ENCODE measurements at regions not wholly inside any gene's neighbourhood (a gene's known extent, or its start where the extent isn't known, plus 50 kb on each side); places are given as distances from the start of the nearest gene placed in this dataset.

DNA sequence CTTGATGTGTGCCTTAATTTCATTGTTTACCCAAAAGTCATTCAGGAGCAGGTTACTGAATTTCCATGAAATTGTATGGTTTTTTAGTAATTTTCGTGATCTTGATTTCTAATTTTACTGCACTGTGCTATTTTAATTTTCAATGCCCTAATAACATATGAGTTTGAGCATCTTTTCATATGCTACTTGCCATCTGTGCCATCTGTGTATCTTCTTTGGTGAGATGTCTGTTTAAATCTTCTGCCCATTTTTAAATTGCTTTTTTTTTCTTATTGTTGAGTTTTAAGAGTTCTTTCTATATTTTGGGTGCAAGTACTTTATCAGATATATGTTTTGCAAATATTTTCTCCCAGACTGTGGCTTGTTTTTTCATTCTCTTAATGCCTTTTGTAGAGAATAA, 165.9 kb downstream of the ST6GAL2 start:
- DNase-seq = no peak

GRCh38 chr2:106724301-106724794, 161.6 kb downstream of the ST6GAL2 start:
- no peak for DNase-seq

DNA sequence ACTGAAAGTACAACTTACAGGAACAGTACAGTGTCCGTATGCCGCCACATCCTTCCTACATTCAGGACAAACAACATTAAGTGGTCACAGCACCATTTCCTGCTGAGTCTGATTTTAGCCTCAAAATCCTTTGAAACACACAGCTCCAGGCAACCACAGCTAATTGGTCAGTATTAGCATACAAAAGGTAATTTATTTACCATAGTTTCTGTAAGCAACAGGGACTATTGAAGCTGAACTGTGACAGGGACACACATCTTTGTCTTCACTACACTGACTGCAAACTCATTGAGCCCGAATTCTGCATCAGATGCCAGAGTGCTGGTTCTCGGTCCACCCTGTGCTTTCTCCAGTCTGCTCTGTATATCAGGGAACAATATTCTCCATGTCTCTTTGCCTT, 151.8 kb downstream of the ST6GAL2 start:
- DNase-seq = no peak

DNA sequence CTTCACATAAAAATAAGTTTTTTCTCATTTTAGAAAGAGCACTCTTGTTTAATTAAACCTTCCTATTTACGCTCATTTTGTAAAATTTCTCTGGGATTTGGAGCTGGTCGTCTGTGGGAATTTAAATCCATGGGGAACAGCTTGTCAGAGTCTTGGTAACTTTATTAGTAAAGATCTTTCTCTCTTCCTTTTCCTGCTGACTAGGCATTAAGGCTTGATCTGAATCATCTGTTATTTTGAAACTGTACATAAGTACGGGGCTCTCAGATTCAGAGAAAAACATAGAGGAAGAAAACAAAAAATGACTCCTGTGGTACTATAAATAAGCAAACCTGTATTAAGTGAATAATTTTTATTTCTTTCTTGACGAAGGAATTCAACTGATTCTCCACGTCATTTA, 150.2 kb downstream of the ST6GAL2 start:
- DNase-seq = no peak

GRCh38 chr2:106736221-106736620, 149.7 kb downstream of the ST6GAL2 start:
- DNase-seq = no peak

- no peak for DNase-seq
Measured at GRCh38 chr2:106745468-106745867, 140.5 kb downstream of the ST6GAL2 start.

DNA sequence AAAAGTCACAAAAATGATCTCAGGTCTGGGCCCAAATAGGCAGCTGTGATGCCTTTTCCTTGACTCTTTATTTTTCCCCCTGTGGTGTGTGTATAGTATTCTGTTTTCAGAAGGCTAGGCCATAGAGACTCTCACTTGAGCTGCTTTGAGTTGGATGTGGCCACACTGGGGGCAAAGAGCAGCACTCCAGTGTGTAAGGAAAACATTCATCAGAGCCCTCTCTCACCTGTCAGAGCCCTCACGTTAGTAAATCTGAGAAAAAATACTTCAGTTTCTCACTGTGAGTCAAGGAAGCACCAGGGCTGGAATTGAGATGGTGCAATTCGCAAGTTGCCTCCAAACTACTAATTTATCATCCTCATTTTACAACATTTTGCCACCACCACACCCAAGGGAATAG, 136.1 kb downstream of the ST6GAL2 start:
- no peak for DNase-seq
